Tibial nerve (tissue), 4 donors: ENCODE measurements at regions not wholly inside any gene's neighbourhood (a gene's known extent, or its start where the extent isn't known, plus 50 kb on each side); places are given as distances from the start of the nearest gene placed in this dataset.

ENCODE experiments used
- CTCF ChIP-seq, 5 experiments: fragments of 200-600 bp in 3 of 5; fragments of 450-650 bp in 2 of 5; sonication (generic) in 3 of 5; IDR thresholded peaks; one replicate each; pipeline ENCODE4 v1.5.1; 2016 to 2019; ENCODE audit warnings: antibody characterized with exemption in 5 of 5, mild to moderate bottlenecking in 3 of 5, moderate library complexity in 2 of 5
- EP300 ChIP-seq, 2 donors: sonication (generic); formaldehyde crosslinking; IDR thresholded peaks; one replicate each; pipeline ENCODE4 v1.6.1; 2017; ENCODE audit warnings: antibody characterized with exemption in 2 of 2, mild to moderate bottlenecking in 1 of 2
- POLR2A ChIP-seq, 2 donors: fragments of 450-650 bp; IDR thresholded peaks; one replicate each; pipeline ENCODE4 v1.6.1; 2017; ENCODE audit warnings: antibody characterized with exemption in 2 of 2, mild to moderate bottlenecking in 2 of 2, moderate library complexity in 2 of 2

GRCh38 chr2:84373391-84373790 is 85.7 kb downstream of the SUCLG1 start:
- no peak for TF ChIP-seq CTCF (IDR thresholded peaks at IDR 0.05)
- no peak for TF ChIP-seq EP300 (IDR thresholded peaks at IDR 0.05)
- TF ChIP-seq POLR2A (IDR thresholded peaks at IDR 0.05) = no peak
